ENCODE measurements at regions not wholly inside any gene's neighbourhood (a gene's known extent, or its start where the extent isn't known, plus 50 kb on each side); places are given as distances from the start of the nearest gene placed in this dataset.

GRCh38 chr18:76643996-76644395, 149.0 kb upstream of the ZNF516 start:
- intact Hi-C loops (cut with micrococcal nuclease; ENCODE audit: unreplicated experiment): no loop called here
- POLR2A ChIA-PET: interaction anchor here (0.6 kb wide), 1 partner anchor 88 kb away, joined by 6 read pairs; no protein-coding TSS in a partner anchor
- Histone ChIP-seq H3K9me2 (ENCODE audit: insufficient read depth, low read length) (no peaks in the 10 kb centered on the region), H3K9me3 (ENCODE audit: low read length) (no peaks in the 10 kb centered on the region), H3K4me3 (ENCODE audit: low read depth, low read length, poor library complexity, severe bottlenecking) (no peak overlapping the region), H3K4me2 (ENCODE audit: low read length) (no peak overlapping the region), H2AFZ (ENCODE audit: low read length) (no peak overlapping the region), H3K79me2 (ENCODE audit: insufficient read depth, low read depth, low read length) (no peaks in the 10 kb centered on the region), H4K20me1 (ENCODE audit: insufficient read depth, low read length) (no peaks in the 10 kb centered on the region), H3K4me1 (ENCODE audit: insufficient read depth, low read length, poor library complexity, severe bottlenecking) (no peaks in the 10 kb centered on the region), H3K36me3 (ENCODE audit: insufficient read depth, low read length) (no peaks in the 10 kb centered on the region), H3K27ac (ENCODE audit: low read depth, low read length, poor library complexity, severe bottlenecking) (no peak overlapping the region)
- CTCF ChIA-PET (ENCODE audit: unreplicated experiment): no interaction called here
- no peak for TF ChIP-seq EZH2phosphoT487 (IDR thresholded peaks at IDR 0.05; ENCODE audit: borderline replicate concordance, low read depth, low read length)
- TF ChIP-seq, protein P1, sequence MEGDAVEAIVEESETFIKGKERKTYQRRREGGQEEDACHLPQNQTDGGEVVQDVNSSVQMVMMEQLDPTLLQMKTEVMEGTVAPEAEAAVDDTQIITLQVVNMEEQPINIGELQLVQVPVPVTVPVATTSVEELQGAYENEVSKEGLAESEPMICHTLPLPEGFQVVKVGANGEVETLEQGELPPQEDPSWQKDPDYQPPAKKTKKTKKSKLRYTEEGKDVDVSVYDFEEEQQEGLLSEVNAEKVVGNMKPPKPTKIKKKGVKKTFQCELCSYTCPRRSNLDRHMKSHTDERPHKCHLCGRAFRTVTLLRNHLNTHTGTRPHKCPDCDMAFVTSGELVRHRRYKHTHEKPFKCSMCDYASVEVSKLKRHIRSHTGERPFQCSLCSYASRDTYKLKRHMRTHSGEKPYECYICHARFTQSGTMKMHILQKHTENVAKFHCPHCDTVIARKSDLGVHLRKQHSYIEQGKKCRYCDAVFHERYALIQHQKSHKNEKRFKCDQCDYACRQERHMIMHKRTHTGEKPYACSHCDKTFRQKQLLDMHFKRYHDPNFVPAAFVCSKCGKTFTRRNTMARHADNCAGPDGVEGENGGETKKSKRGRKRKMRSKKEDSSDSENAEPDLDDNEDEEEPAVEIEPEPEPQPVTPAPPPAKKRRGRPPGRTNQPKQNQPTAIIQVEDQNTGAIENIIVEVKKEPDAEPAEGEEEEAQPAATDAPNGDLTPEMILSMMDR (conservative IDR thresholded peaks at IDR 0.05; ENCODE audit: low read length): no peak
- BruUV-seq (replicated peaks): no TSS peak
- DNase-seq (ENCODE audit: low spot score): no peak

DNA sequence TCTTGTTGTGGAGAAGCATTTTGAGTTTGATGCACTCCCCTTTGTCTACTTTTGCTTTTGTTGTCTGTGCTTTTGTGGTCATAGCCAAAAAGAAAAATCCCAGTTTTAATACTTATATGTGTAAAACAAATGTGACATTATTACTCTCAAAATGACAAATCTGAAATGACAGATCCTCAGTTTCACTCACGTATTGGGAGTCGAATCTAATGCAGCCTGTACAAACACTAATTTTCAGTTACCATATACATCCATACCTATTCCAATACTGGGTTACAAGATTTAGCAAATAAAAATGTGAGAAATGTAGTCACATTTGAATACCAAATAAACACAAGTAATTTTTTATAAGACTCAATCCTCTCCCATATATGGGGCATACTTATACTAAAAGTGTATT, 148.2 kb upstream of the ZNF516 start:
- Histone ChIP-seq H3K9me2 (ENCODE audit: insufficient read depth, low read length) (no peaks in the 10 kb centered on the region), H2AFZ (ENCODE audit: low read length) (no peak overlapping the region), H3K4me1 (ENCODE audit: insufficient read depth, low read length, poor library complexity, severe bottlenecking) (no peaks in the 10 kb centered on the region), H3K27ac (ENCODE audit: low read depth, low read length, poor library complexity, severe bottlenecking) (no peak overlapping the region), H3K4me3 (ENCODE audit: low read depth, low read length, poor library complexity, severe bottlenecking) (no peak overlapping the region), H3K4me2 (ENCODE audit: low read length) (no peak overlapping the region), H4K20me1 (ENCODE audit: insufficient read depth, low read length) (no peaks in the 10 kb centered on the region), H3K79me2 (ENCODE audit: insufficient read depth, low read depth, low read length) (no peaks in the 10 kb centered on the region), H3K36me3 (ENCODE audit: insufficient read depth, low read length) (no peaks in the 10 kb centered on the region), H3K9me3 (ENCODE audit: low read length) (no peaks in the 10 kb centered on the region)
- TF ChIP-seq, protein P1 (conservative IDR thresholded peaks at IDR 0.05; ENCODE audit: low read length): no peak
- no peak for TF ChIP-seq EZH2phosphoT487 (IDR thresholded peaks at IDR 0.05; ENCODE audit: borderline replicate concordance, low read depth, low read length)
- ChIA-PET POLR2A (interaction anchor here (1.1 kb wide), 1 partner anchor 7 kb away, joined by 4 read pairs; no protein-coding TSS in a partner anchor), CTCF (ENCODE audit: unreplicated experiment) (no interaction called here)
- DNase-seq (ENCODE audit: low spot score): no peak
- intact Hi-C loops (cut with micrococcal nuclease; ENCODE audit: unreplicated experiment): no loop called here
- BruUV-seq (replicated peaks): no TSS peak

GRCh38 chr18:76640438-76640837, 145.4 kb upstream of the ZNF516 start:
- Histone ChIP-seq H4K20me1 (ENCODE audit: insufficient read depth, low read length) (no peaks in the 10 kb centered on the region), H3K9me2 (ENCODE audit: insufficient read depth, low read length) (no peaks in the 10 kb centered on the region), H3K4me2 (ENCODE audit: low read length) (no peak overlapping the region), H2AFZ (ENCODE audit: low read length) (no peak overlapping the region), H3K4me3 (ENCODE audit: low read depth, low read length, poor library complexity, severe bottlenecking) (no peak overlapping the region), H3K79me2 (ENCODE audit: insufficient read depth, low read depth, low read length) (no peaks in the 10 kb centered on the region), H3K9me3 (ENCODE audit: low read length) (no peaks in the 10 kb centered on the region), H3K4me1 (ENCODE audit: insufficient read depth, low read length, poor library complexity, severe bottlenecking) (no peaks in the 10 kb centered on the region), H3K36me3 (ENCODE audit: insufficient read depth, low read length) (no peaks in the 10 kb centered on the region), H3K27ac (ENCODE audit: low read depth, low read length, poor library complexity, severe bottlenecking) (no peak overlapping the region)
- no TSS peak for BruUV-seq (replicated peaks)
- DNase-seq (ENCODE audit: low spot score): no peak
- POLR2A ChIA-PET: no interaction called here
- TF ChIP-seq, protein P1 (conservative IDR thresholded peaks at IDR 0.05; ENCODE audit: low read length): no peak
- no peak for TF ChIP-seq EZH2phosphoT487 (IDR thresholded peaks at IDR 0.05; ENCODE audit: borderline replicate concordance, low read depth, low read length)
- CTCF ChIA-PET (ENCODE audit: unreplicated experiment): no interaction called here
- intact Hi-C loops (cut with micrococcal nuclease; ENCODE audit: unreplicated experiment): no loop called here

All from OCI-LY7 (cell line).